T1000 (cell line): ENCODE measurements at regions not wholly inside any gene's neighbourhood (a gene's known extent, or its start where the extent isn't known, plus 50 kb on each side); places are given as distances from the start of the nearest gene placed in this dataset.

ENCODE experiments used
- DNase-seq: peaks from one replicate; lab custom pipeline; 2025; ENCODE audit warnings: mixed read lengths; lab: John Stamatoyannopoulos, UW

GRCh38 chr6:95501032-95501904, 76.1 kb upstream of the MANEA start:
- DNase-seq, result no peak

- DNase-seq, result no peak
Observed at GRCh38 chr6:95503568-95503967, 73.8 kb upstream of the MANEA start.

GRCh38 chr6:95511404-95511803, 65.9 kb upstream of the MANEA start:
- no peak for DNase-seq

- no peak for DNase-seq
Observed at GRCh38 chr6:95515975-95516374, 61.4 kb upstream of the MANEA start.

GRCh38 chr6:95517004-95517403, 60.3 kb upstream of the MANEA start:
- DNase-seq, result no peak

GRCh38 chr6:95517568-95517967, 59.8 kb upstream of the MANEA start:
- no peak for DNase-seq

- DNase-seq, result no peak
Observed at GRCh38 chr6:95518630-95519227, 58.6 kb upstream of the MANEA start.

- DNase-seq, result no peak
Observed at GRCh38 chr6:95519228-95520037, 57.9 kb upstream of the MANEA start.

- DNase-seq, result no peak
Observed at GRCh38 chr6:95521181-95521580, 56.2 kb upstream of the MANEA start.
